PC-9 (cell line): ENCODE measurements at regions not wholly inside any gene's neighbourhood (a gene's known extent, or its start where the extent isn't known, plus 50 kb on each side); places are given as distances from the start of the nearest gene placed in this dataset.

ENCODE experiments used
- EZH2 ChIP-seq: fragments of 200-600 bp; sonication (generic); IDR thresholded peaks from 2 replicates; pipeline ENCODE4 v1.8.0; 2017; ENCODE audit warnings: antibody characterized with exemption, low read depth
- TF ChIP-seq, protein P1 (sequence below): fragments of 200-600 bp; sonication (generic); conservative IDR thresholded peaks from 2 replicates; pipeline ENCODE4 v1.6.1; 2017; ENCODE audit warnings: mixed run types, antibody characterized with exemption, mild to moderate bottlenecking, moderate library complexity

DNA sequence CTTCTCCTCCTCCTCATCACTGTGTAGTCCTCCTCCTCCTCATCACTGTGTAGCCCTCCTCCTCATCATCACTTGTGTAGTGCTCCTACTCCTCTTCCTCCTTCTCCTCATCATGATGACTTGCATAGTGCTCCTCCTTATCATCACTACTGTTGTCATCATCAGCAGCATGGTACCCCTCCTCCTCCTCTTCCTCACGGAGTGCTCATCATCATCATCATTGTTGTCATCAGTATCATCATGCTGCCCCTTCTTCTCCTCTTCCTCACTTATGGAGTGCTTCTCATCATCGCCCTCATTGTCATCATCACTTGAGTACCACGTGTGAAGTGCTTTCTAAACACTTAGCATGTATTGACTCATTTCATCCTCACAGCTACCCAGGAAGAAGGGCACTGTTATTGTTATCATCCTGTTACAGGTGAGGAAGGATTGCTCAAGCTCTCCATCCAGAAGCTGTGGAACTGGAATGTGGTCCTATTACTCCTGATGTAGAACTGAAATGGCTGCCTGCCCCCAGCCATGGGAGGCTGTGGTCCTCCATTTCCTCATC lies 122.8 kb upstream of the SHH start:
- TF ChIP-seq, protein P1, sequence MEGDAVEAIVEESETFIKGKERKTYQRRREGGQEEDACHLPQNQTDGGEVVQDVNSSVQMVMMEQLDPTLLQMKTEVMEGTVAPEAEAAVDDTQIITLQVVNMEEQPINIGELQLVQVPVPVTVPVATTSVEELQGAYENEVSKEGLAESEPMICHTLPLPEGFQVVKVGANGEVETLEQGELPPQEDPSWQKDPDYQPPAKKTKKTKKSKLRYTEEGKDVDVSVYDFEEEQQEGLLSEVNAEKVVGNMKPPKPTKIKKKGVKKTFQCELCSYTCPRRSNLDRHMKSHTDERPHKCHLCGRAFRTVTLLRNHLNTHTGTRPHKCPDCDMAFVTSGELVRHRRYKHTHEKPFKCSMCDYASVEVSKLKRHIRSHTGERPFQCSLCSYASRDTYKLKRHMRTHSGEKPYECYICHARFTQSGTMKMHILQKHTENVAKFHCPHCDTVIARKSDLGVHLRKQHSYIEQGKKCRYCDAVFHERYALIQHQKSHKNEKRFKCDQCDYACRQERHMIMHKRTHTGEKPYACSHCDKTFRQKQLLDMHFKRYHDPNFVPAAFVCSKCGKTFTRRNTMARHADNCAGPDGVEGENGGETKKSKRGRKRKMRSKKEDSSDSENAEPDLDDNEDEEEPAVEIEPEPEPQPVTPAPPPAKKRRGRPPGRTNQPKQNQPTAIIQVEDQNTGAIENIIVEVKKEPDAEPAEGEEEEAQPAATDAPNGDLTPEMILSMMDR = no peak
- no peak for TF ChIP-seq EZH2
